Left colon (tissue), 2 donors: ENCODE measurements at regions not wholly inside any gene's neighbourhood (a gene's known extent, or its start where the extent isn't known, plus 50 kb on each side); places are given as distances from the start of the nearest gene placed in this dataset.
"Not testable (repeated sequence)": the region's sequence is repeated elsewhere in the genome, so short reads cannot be mapped to it uniquely, and the experiment has no call there.

Experiments
- ATAC-seq: fragments of 200-7000 bp; cut with Tn5 transposase; one replicate; pipeline ENCODE4 v1.9.1; 2020; ENCODE audit warnings: mild to moderate bottlenecking, moderate library complexity
- DNase-seq, 2 donors: peaks; one replicate each; pipeline ENCODE4 v3.0.0-alpha.2; 2020
- intact Hi-C, 2 donors: fragments of 100-400 bp; cut with DNase I in 1 of 2; cut with micrococcal nuclease in 1 of 2; formaldehyde crosslinking; loops; one replicate each; pipeline versions ENCODE4 v1.11.2 to v1.14.0; 2022; cut with DNase I, micrococcal nuclease
- donor health status: DM: no; HTN: no; CAD: no.
- donor health status: DM: yes; HTN: yes; CAD: no.

GRCh38 chr16:26791169-26791568 is 275.6 kb upstream of the C16orf82 start:
- intact Hi-C loops = no loop called here
- ATAC-seq (no peak), DNase-seq (no peak)

DNA sequence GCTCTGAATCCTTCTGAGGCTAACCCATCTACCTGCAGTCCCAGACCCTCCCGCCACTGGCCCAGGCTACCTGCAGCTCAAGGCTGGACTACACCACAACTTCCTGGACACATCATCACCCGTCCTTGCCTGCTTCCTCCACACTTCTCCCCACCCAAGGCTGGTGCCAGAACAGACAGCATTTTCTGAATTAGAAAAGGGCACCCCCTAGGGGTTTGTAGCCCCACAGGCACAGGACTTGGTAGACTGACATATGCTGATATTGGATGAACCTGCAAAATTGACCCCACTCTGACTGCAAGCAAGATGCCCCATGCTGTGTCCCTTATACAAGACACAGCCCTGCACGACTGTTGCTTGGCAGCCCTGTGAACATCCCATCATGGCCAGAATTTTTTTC is 271.5 kb upstream of the C16orf82 start:
- no peak for DNase-seq
- intact Hi-C loops = no loop called here
- no peak for ATAC-seq

DNA sequence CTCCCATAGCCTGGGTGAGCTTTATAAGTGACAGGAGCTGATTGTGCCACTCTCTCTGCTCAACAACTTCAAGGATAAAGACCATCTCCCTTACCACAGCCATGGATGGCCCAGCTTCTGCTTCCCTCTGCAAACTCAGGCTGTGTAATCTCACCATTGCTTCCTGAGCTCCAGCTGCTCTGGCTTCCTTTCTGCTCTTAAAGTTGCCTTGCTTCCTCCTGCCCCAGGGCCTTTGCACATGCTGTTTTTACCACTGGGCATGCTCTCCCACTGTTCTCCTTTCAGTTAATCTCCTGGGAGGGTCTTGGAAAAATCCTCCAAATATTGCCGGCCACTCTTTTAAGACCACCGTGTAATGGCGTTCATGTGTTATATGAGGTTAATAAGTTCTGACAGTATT is 265.1 kb upstream of the C16orf82 start:
- intact Hi-C loops = no loop called here
- no peak for ATAC-seq
- no peak for DNase-seq

GRCh38 chr16:26802440-26802839 is 264.3 kb upstream of the C16orf82 start:
- intact Hi-C loops = no loop called here
- no peak for ATAC-seq
- DNase-seq = no peak

GRCh38 chr16:26802965-26803364 is 263.8 kb upstream of the C16orf82 start:
- ATAC-seq (no peak), DNase-seq (no peak)
- intact Hi-C loops = no loop called here

DNA sequence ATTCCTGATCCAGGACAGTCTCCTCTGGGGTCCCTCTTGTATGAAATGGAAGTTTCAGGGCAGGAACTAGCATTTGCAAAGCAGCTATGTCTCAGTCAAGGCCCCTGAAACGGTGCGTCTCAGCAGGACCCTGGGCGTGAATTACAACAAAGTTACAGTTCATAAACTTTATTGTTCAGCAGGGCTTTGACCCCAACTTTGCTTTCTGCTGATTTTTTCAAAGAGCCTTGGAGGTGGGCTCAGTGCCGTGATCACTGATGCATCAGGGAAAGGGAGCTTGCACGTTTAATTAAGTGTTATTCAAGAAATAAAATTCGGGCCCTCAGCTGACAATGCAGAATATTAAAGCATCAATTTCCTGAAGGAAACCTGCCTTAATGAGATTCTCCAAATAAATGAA is 260.1 kb upstream of the C16orf82 start:
- DNase-seq (no peak), ATAC-seq (no peak)
- intact Hi-C loops = no loop called here

DNA sequence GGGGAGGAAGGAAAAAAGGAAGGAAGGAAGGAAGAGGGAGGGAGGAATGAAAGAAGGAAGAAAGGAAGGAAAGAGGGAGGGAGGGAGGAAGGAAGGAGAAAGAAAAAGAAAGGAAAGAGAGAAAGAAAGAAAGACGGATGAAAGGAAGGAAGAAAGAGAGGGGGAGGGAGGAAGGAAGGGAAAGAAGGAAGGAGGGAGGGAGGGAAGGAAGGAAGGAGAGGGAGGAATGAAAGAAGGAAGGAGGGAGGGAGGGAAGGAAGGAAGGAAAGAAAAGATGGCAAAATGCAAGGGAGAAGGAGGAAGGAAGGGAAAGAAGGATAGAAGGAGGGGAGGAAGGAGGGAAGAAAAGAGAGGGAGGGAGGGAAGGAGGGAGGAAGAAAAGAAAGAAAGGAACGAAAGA is 257.3 kb upstream of the C16orf82 start:
- intact Hi-C loops = no loop called here
- ATAC-seq (no peak), DNase-seq (no peak)

DNA sequence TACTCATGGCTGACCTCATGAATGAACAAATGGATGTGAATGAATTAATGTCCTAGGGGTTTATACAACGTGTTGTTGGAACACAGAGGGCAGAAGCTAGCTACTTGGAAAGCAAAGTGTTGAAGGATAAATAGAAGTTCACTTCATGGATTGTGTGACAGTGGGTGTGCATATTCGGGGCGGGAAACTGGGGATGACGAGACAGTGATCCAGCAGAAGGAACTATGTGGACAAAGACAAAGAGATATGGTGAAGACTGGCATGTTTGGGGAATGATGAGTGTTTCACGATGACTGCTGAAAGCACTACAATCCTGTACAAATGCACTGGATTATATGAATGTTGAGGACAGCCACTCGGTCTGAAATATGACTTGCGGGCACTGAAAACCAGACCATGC is 250.5 kb upstream of the C16orf82 start:
- DNase-seq (no peak), ATAC-seq (no peak)
- intact Hi-C loops = no loop called here

DNA sequence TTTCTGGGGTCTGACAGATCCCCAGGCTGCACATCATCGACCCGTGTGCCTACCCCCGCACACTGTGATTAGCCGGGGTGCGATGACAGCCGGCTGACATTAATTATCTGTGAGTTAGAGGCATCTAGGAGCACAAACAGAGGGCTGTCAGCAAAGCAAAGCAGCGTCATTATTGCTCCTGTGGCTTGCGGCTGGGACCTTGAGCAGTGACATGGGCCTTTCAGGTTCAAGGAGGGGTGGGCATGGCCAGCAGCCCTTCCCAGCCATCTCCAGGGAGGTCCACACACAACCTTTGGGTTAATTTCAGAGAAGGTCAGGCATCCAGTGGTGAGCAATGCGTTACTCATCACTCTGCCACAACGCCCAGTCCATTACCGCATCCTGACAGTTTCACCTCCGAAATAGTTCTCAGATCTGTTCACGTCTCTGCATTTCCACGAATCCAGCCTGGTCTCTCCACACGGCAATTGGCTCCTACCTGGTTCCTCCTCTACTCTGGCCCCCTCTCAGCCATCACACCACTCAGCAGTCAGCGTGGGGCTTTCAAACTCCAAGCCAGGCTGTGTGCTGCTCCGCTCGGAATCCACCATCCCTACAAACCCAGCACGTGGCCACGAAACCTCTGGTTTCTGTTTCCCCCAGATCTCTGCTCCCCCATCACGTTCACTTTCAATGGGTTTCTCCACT is 249.7 kb upstream of the C16orf82 start:
- intact Hi-C loops = no loop called here
- no peak for DNase-seq
- no peak for ATAC-seq

DNA sequence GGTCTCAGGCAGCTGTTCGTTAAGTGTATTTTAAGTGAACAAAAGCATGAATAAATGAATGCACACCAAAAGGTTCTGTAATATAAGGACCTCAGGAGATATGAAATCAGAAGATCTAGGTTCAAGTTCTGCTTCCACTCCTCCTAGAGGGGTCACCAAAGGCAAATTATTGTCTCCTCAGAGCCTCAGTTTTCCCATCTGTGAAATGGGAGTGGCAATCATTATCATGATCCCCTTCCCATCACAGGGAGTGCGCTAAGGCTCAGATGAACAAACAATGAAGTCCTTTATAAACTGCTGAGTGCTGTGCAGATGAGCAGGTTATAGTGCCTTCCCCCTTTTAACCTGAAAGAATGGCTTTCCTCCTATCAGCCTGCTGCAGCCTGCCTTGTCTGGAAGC is 248.3 kb upstream of the C16orf82 start:
- no peak for ATAC-seq
- intact Hi-C loops = no loop called here
- DNase-seq = no peak

DNA sequence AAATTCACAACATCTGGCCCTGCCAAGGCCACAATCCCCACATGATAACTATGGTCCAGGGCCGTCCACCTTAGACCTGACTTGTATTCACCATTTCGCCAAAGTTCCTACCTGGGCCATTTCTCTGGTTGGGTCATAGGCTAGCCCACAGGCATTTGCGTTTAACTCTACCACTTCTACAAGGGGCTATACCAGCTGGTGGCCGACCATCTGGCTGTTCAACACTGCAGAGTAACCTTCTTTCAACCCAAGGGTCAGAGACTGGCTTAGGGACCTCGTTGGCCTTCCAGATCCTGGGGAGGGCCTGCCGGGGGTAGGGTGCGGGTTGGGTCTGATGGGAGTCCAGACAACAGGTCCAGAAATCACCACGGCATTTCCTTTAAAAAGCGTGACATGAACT is 242.3 kb upstream of the C16orf82 start:
- ATAC-seq = no peak
- no peak for DNase-seq
- intact Hi-C loops = no loop called here

DNA sequence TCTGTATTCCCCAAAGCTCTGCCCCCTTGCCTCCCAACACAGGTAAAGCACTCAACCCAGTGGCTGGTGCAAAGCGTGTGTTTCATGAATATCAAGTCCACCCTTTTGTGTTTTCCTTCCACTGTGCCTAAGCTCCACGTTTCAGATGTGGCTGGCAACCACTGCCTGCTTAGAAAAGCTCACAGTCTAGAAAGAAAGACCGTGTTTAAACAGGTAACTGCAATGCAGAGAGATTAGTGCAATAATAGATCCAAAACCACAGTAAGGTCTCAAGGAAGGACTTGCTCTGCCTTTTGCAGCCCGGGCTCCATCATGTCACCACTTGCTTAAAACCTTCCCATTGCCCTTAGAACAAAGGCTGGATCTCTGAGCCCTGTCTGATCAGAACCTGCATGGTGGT is 240.2 kb upstream of the C16orf82 start:
- no peak for ATAC-seq
- no peak for DNase-seq
- intact Hi-C loops = no loop called here

DNA sequence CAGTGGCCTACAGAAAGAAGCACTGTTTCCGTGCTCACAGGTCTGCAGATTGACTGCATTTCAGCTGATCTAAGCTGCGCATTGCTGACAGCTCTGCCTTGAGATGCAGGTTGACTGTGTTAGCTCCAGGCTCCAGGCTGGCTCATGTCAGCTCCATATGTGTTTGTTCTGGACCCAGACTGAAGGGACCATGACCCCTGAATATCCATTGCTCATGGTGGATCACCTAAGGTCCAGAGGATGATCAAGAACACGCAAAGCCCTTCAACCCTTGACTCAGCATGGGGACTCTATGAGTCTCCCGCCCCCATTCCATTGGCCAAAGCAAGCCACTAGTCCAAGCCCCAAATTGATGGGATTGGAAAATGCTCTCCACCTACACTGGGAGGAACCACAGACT is 239.3 kb upstream of the C16orf82 start:
- intact Hi-C loops = no loop called here
- DNase-seq = no peak
- ATAC-seq = no peak

DNA sequence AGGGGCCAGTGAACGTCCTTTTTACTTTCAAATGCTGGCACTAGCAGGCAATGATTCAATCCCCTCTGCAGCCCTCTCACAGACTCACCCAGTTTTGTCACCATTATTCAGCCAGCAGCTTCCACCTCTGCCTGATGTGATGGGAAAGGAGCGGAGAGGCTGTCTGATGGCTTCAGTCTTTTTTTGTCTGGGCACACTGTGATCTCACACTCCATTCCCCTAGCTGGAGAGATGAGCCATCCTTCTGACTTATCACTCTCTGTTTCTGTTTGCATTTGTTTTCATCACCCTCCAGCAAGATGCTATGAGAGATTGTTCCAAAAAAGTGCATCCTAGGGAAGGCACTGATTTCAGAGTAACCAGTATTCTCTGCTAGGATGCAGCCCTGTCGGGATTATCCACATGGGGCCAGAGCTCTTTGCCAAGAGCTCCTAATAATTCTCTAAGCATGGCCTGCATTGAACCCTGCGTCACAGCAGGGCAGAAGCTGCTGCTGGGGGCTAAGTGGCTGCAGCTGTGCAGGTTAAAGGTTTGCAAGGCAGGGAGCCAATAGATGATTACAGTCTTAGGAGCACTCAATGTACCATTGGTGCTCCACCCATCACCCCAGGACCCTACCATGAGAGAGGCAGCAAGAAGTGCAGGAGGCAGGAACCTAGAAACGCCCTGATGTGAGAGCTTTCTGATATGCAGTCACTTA is 236.1 kb upstream of the C16orf82 start:
- ATAC-seq = no peak
- intact Hi-C loops = no loop called here
- DNase-seq = no peak

DNA sequence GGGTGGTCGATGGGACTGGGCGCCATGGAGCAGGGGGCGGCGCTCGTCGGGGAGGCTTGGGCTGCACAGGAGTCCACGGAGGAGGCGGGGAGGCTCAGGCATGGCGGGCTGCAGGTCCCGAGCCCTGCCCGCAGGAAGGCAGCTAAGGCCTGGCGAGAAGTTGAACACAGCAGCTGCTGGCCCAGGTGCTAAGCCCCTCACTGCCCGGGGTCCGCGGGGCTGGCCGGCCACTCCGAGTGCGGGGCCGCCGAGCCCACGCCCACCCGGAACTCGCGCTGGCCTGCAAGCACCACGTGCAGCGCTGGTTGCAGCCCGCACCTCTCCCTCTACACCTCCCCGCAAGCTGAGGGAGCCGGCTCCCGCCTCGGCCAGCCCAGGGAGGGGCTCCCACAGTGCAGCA is 230.6 kb upstream of the C16orf82 start:
- DNase-seq, intact Hi-C loops, ATAC-seq: not testable (repeated sequence)

GRCh38 chr16:26838931-26839330 is 227.8 kb upstream of the C16orf82 start:
- ATAC-seq = no peak
- intact Hi-C loops = no loop called here
- DNase-seq = no peak

DNA sequence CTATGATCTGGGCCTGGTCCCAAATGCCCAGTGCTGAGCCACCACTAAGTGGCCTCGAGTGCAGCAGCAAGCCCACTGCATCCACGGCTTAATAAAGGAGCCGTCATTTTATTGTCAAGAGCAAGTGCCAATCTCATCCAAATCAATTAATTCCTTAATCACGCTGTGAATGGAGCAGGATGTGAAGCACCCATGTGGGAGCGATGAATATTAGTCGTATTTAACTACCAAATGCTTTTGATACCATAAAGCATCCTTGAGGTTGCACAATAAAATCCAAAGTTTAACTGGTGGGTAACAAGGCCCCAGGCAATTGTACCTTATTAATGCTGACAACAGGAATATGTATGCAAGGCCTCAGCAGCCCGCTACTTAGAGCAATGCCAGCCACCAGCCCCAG is 226.0 kb upstream of the C16orf82 start:
- DNase-seq (no peak), ATAC-seq (no peak)
- intact Hi-C loops = no loop called here

GRCh38 chr16:26856271-26856670 is 210.5 kb upstream of the C16orf82 start:
- no peak for ATAC-seq
- intact Hi-C loops = no loop called here
- no peak for DNase-seq

- no peak for DNase-seq
- intact Hi-C loops = no loop called here
- ATAC-seq = no peak
Observed at GRCh38 chr16:26856791-26857190, 209.9 kb upstream of the C16orf82 start.

DNA sequence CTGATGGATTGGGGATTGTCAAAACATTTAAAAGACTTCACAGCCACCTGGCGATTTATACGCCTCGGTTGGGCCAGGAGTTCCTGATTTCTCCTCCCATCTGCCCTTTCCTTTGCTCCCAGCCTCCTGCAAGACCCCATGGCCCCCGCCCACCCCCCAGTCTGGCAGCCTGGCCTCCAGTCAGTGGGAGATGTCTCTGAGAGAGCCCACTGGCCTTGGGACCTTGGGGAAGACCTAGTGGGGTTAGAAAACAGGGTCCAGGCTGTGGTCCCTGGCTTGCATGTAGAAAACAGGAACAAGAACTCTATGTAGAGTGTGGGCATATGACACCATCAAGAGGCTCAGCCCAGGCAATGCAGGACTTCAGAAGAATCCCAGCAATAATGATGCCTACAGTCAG is 209.4 kb upstream of the C16orf82 start:
- DNase-seq = no peak
- intact Hi-C loops = no loop called here
- ATAC-seq = no peak

GRCh38 chr16:26860506-26860905 is 206.2 kb upstream of the C16orf82 start:
- ATAC-seq = no peak
- no peak for DNase-seq
- intact Hi-C loops = no loop called here
